Motor neuron (in vitro differentiated cells): ENCODE measurements at regions not wholly inside any gene's neighbourhood (a gene's known extent, or its start where the extent isn't known, plus 50 kb on each side); places are given as distances from the start of the nearest gene placed in this dataset.

ENCODE experiments used
- ATAC-seq, 8 experiments: fragments of 200-7000 bp; cut with Tn5 transposase; replicated peaks in 6 of 8; 2 replicates each; pipeline ENCODE4 v1.8.0; 2021; ENCODE audit warnings: mild to moderate bottlenecking in 8 of 8, moderate library complexity in 8 of 8
- H3K27ac ChIP-seq, 2 donors: fragments of 250-450 bp; sonication (Bioruptor Pico); 2 replicates each; pipeline ENCODE4 v1.9.0; 2021; ENCODE audit warnings: antibody characterized with exemption in 2 of 2, mild to moderate bottlenecking in 2 of 2, moderate library complexity in 1 of 2
- H3K4me1 ChIP-seq, 2 donors: fragments of 250-450 bp; sonication (Bioruptor Pico); replicated peaks in 1 of 2; 2 replicates each; pipeline ENCODE4 v1.6.1; 2021; ENCODE audit warnings: antibody characterized with exemption in 2 of 2, mild to moderate bottlenecking in 2 of 2, moderate library complexity in 1 of 2
- H3K4me3 ChIP-seq, 5 donors: fragments of 250-450 bp; sonication (Bioruptor Pico); 2 replicates each; pipeline ENCODE4 v1.9.0; 2021; ENCODE audit warnings: antibody characterized with exemption in 5 of 5, mild to moderate bottlenecking in 5 of 5, moderate library complexity in 4 of 5
- WGBS, 10 experiments: fragments of 450-650 bp; shearing (Covaris generic); methylation state at CpG; one replicate each; pipeline ENCODE4 v1.0.0; 2022; 5-methylcytosine and 5-hydroxymethylcytosine counted together
- in situ Hi-C, 9 experiments: fragments of 400-800 bp; cut with MboI; loops; one replicate each; pipeline ENCODE4 v1.15.0; 2021; ENCODE audit warnings: low sequenced_read_pairs in 9 of 9, low pct_unique_long_range_greater_than_20kb in 2 of 9; ENCODE audit not compliant: unreplicated experiment in 9 of 9

DNA sequence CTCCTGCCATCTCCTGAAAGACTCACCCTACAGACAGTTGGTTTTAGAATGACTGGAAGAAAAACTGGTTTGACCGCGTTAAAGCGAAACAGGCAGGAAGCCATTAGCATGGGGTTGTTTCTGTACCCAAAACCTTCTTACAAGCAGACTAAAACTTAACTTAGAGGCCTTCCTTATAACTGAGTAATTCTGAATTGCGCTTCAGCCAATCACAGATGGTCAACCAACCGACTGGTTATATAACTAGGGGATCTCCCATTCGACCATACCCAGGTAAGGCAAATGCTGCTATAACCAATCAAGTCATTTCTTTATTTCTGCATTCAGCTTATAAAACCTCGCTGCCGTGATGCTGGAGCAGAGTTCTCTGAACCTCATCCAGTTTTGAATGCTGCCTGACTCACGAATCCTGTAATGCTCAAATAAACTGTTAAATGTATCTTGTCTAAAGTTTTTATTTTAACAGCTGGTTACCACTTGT lies 87.8 kb upstream of the DRD2 start:
- H3K27ac ChIP-seq: no peak overlapping the region
- in situ Hi-C loops: no loop called here
- H3K4me3 ChIP-seq: no peak overlapping the region
- peaks cover 8 to 21% of the 10 kb centered on the region in 2 donors for H3K4me1 ChIP-seq
- no peak for ATAC-seq
- WGBS, 10 experiments: 19 to 100% (median 72%) methylated on average over 1 to 9 of the region's 9 CpGs; no CpG with 5 or more reads in 1 of the 10 experiments

DNA sequence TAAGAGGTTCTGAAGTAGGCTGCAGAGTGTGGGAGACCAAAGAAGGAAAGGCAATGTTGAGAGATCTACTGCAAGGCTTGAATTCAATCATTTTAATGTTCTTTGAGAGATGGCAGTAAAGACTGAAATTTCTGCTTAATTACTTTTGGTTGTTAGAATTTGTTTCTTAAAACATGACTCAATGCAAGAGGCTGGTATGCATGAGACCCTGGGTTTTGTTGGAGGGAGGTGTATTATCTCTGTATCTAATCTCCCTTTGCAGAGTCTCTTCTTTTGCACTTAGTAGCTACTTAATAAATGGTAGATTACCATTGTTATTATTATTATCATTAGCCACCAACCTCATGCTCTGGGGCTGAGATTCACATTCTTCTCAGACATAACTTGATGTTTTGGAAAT lies 87.4 kb upstream of the DRD2 start:
- H3K4me1 ChIP-seq: peaks cover 8 to 21% of the 10 kb centered on the region in 2 donors
- in situ Hi-C loops: no loop called here
- no peak for ATAC-seq
- no peak overlapping the region for H3K4me3 ChIP-seq
- no peak overlapping the region for H3K27ac ChIP-seq

DNA sequence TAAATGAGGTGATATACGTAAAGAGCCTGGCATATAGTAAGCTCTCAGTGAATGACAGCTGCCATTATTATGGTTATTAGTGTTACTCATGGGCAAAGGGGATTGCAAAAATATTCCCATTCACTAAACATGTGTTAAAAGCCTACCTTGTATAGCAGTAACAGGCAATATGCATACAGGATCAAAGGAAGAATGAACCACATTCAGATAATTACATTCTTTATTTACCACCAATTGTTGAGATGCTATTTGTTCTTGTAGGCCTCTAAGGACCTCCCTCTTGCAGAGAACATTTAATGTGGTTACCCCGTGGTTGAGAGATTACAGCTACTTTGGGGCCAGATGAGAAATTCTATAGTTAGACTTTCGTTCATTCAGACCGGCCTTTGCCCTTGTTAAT lies 82.7 kb upstream of the DRD2 start:
- WGBS, 10 experiments: 69 to 100% (median 87%) methylated on average over 1 to 4 of the region's 4 CpGs; no CpG with 5 or more reads in 2 of the 10 experiments
- Histone ChIP-seq H3K27ac (no peak overlapping the region), H3K4me1 (peaks cover 0 to 6% of the 10 kb centered on the region in 2 donors), H3K4me3 (no peak overlapping the region)
- in situ Hi-C loops: no loop called here
- no peak for ATAC-seq

DNA sequence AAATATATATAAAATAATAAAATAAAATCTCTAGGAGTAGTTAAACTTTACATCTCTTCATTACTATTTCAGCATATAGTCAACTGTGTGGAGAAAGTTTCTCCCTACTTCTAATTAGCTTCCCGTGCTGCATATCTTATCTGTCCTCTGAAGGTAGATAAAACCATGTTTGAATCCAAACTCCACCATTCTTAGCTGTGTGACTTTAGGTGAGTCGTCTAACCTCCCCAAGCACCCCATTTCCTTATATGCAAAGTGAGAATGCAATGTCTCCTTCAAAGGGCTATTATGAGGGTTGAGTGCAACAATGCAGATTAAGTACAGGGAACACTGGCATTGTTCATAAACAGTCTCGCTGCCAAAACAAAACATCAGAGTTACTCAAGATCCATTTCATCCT lies 80.8 kb upstream of the DRD2 start:
- 50 to 100% (median 78%) methylated on average over 2 to 3 of the region's 3 CpGs; no CpG with 5 or more reads in 2 of the 10 experiments for WGBS, 10 experiments

DNA sequence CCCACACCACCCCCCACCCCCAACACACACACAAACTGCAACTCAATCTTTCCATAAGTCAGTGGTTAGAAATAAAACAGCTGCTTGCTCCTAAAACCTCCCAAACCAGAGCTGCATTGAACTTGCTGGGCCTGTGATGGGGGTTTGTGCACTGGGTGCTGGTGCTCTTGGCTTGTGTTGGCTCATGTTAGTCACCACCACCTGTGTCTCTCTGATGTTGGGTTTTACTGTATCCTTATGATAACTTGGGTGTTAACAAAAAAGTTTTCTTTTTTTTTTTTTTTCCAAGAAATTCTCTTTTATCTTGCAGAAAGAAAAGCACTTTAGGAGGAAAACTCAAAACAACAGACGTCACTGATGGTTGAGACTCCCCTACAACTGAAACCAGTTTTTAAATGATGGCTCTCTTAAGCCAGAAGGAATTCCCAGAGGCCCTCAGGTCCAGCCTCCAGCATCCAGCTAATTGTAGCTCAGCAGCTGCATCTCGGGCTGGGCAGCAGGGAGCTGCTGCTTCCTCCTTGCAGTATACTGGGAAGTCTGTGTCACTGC lies 79.9 kb upstream of the DRD2 start:
- WGBS, 10 experiments: 50 to 100% (median 70%) methylated on average over 1 to 2 of the region's 2 CpGs; no CpG with 5 or more reads in 3 of the 10 experiments
- no peak overlapping the region for H3K27ac ChIP-seq
- peaks cover 0 to 6% of the 10 kb centered on the region in 2 donors for H3K4me1 ChIP-seq
- no peak overlapping the region for H3K4me3 ChIP-seq
- in situ Hi-C loops: no loop called here
- peak in 1 of 8 experiments; percentile 8 for ATAC-seq

More for the DNA sequence above, 80.8 kb upstream of the DRD2 start:
- Histone ChIP-seq H3K4me3 (no peak overlapping the region), H3K4me1 (peaks cover 0 to 6% of the 10 kb centered on the region in 2 donors), H3K27ac (no peak overlapping the region)
- ATAC-seq: no peak
- in situ Hi-C loops: no loop called here

DNA sequence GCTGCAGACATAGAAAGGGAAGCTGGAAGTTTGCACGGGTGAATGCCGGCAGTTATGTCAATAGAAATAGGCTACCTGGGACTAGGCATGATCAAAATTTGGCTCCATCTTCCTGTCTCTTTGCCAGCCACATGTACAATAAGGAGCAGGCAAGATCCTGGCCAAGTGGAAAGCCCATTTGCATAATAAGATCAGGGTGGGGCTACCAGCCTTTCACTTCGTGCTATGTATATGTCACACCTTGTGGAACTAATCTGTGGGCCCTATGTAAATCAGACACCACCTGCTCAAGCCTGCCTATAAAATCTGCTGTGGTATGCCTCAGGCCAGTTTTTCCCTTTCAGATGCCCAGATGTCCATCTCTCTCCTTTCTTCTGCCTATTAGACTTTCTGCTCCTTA lies 79.3 kb upstream of the DRD2 start:
- peaks cover 0 to 9% of the 10 kb centered on the region in 2 donors for H3K4me1 ChIP-seq
- ATAC-seq: peak in 3 of 8 experiments; percentile 14 to 82 (median 62)
- no peak overlapping the region for H3K4me3 ChIP-seq
- 0 to 67% (median 42%) methylated on average over 1 to 3 of the region's 3 CpGs; no CpG with 5 or more reads in 4 of the 10 experiments for WGBS, 10 experiments
- no peak overlapping the region for H3K27ac ChIP-seq
- in situ Hi-C loops: no loop called here

DNA sequence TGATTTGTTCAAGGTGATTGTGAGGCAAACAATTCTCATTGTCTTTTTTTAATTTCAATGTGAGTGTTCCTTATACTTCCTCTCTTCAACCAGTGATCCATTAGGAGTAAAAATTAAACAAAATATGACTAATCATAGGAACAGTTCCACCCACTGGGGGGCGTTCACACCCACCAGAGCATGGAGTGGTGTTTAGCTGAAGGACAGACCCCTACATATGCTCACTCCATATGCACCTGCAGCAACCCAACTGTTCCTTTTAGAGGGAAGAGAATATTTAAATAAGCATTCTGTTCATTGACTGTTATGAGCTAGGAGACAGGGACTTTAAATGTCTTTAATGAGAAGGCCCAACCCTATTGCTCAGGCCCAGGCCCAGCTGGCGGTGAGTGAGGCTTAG lies 78.7 kb upstream of the DRD2 start:
- in situ Hi-C loops: no loop called here
- ATAC-seq: peak in 3 of 8 experiments; percentile 11 to 25 (median 18)

DNA sequence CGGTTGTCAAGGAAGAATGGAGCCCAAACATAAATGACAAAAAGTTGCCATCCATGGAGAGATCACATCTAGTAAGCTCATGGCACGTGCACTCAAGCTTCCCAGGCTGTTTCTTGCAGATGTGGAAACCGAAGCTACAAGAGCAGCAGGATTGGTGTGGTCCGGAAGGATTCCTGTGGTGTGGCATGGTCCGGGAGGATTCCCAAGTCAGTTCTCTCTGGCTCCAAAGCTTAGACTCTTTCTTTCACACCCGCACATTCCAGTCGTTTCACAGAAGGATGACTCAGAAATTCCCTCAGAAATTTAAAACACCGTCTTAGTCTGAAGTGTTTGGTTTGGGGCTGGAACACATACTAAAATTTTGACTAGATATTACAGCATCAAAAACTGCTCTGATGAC lies 78.0 kb upstream of the DRD2 start:
- no peak overlapping the region for H3K27ac ChIP-seq
- peak in 3 of 8 experiments; percentile 54 to 85 (median 82) for ATAC-seq
- H3K4me3 ChIP-seq: no peak overlapping the region
- in situ Hi-C loops: no loop called here
- peaks cover 0 to 3% of the 10 kb centered on the region in 2 donors for H3K4me1 ChIP-seq
- 0 to 75% (median 39%) methylated on average over 2 to 7 of the region's 8 CpGs; no CpG with 5 or more reads in 1 of the 10 experiments for WGBS, 10 experiments

More for the DNA sequence above, 78.7 kb upstream of the DRD2 start:
- peaks cover 0 to 7% of the 10 kb centered on the region in 2 donors for H3K4me1 ChIP-seq
- no peak overlapping the region for H3K4me3 ChIP-seq
- WGBS, 10 experiments: 0 to 100% (median 52%) methylated on average over 1 to 2 of the region's 2 CpGs; no CpG with 5 or more reads in 3 of the 10 experiments
- no peak overlapping the region for H3K27ac ChIP-seq

DNA sequence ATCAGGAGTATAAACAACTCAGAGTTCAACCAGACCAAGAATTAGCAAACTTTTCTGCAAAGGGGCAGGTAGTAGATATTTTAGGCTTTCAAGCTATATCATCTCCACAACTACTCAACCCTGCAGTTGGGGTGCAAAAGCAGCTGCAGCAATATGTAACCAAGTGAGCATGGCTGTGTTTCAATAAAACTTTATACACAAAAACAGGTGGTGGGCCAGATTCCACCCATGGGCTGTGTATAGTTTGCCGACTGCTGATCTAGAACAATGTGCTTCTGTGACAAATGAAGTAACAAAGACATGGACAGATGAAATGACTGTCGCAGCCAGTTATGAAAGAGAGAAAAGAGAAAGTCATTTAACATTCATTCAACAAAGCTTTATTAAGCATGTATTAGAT lies 77.1 kb upstream of the DRD2 start:
- WGBS, 10 experiments: 59 to 100% (median 89%) methylated on average over 1 to 2 of the region's 2 CpGs
- in situ Hi-C loops: no loop called here
- H3K4me1 ChIP-seq: peaks cover 0 to 3% of the 10 kb centered on the region in 2 donors
- no peak overlapping the region for H3K27ac ChIP-seq
- no peak overlapping the region for H3K4me3 ChIP-seq
- no peak for ATAC-seq

DNA sequence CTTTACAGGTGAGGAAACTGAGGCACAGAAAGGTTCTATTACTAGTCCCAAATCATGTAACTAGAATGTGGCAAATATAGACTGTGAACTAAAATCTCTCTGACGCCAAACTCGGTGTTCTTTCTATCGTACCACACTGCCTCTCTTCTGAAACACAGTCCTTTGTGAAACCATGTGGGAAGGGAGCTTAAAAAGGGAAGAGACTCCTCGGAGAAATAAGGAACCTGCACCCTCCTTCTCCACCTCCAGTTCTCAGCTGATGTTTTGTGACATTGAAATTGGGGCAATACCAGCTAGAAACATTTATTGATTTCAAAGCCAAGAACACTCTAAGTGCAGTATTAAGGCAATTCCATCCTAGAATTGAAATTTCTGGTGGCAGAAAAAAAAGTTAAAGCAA lies 76.4 kb upstream of the DRD2 start:
- H3K4me1 ChIP-seq: peaks cover 0 to 3% of the 10 kb centered on the region in 2 donors
- in situ Hi-C loops: no loop called here
- WGBS, 10 experiments: 20 to 100% (median 83%) methylated on average over 1 to 4 of the region's 4 CpGs; no CpG with 5 or more reads in 3 of the 10 experiments
- no peak overlapping the region for H3K4me3 ChIP-seq
- ATAC-seq: no peak
- H3K27ac ChIP-seq: no peak overlapping the region

DNA sequence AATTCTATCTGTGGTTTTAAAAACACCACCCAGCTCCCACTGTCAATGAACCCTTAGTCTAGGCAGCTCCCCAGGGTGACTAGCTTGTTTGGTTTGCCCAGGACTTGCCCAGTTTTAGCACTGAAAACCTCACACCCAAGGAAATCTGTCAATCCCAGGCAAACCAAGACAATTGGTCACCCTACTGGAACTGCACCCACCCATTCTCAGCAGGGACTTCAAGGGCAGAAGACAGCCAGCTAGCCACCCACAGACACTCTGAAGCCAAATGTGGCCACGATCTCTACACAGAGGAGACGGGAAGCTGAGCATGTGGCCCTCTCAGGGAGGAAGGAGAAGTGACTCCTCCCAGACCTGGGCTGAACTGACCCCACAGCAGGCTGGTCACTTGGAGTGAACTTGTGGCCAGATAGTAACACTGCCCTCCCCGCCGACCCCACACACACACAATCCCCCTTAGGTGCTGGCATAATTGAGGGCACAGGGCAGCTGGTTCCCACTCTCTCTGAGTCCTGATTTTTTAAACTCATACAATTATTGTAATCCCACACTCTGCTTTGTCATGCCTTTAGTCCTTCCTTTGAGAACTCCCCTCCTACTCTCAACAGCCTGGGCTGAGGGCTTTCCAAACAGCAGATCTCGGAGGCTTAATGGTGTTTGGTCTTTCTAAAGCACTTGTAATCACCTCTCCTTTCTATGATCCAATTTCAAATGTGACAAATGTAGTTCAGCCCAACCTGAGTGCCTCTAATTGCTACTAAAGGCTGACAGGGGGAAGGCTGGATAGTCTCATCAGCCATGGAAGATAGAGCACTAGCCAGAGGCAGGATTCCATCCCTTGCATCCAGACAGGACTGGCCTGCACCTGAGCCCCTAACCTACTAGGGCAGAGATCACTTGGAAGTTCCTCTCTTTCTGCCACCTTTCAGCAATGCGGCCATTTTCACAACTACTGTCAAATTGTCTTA lies 74.7 kb upstream of the DRD2 start:
- peak in 2 of 8 experiments; percentile 9 to 36 for ATAC-seq
- Histone ChIP-seq H3K27ac (no peak overlapping the region), H3K4me1 (peaks cover 0 to 3% of the 10 kb centered on the region in 2 donors), H3K4me3 (no peak overlapping the region)
- in situ Hi-C loops: loop anchor here in 5 of 9 experiments (25.0 kb wide), 1 partner anchor 238 kb away; the partner anchor contains the start of gene TTC12 (in 5 of the 5)
- 33 to 100% (median 79%) methylated on average over 1 to 5 of the region's 6 CpGs; no CpG with 5 or more reads in 1 of the 10 experiments for whole genome bisulfite sequencing, 10 experiments

DNA sequence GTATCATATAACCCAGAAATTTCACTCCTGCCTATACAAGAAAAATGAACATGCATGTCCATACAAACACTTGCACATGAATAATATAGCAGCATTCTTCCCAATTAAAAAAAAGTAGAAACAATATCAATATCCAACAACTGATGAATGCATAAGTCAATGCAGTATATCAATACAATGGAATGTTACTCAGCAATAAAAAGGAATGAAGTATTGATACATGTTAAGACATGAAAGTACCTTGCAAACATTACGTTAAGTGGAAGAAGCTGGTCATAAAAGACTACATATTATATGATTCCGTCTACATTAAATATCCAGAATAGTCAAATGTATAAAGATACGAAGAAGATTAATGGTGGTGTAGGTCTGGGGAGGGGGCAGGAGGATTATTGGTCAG lies 73.9 kb upstream of the DRD2 start:
- in situ Hi-C loops: loop anchor here in 5 of 9 experiments (25.0 kb wide), 1 partner anchor 237 kb away; the partner anchor contains the start of gene TTC12 (in 5 of the 5)
- no peak overlapping the region for H3K4me3 ChIP-seq
- no peak overlapping the region for H3K27ac ChIP-seq
- 54 to 100% (median 83%) methylated on average over 1 to 3 of the region's 3 CpGs for WGBS, 10 experiments
- no peak for ATAC-seq
- H3K4me1 ChIP-seq: peaks cover 0 to 3% of the 10 kb centered on the region in 2 donors

DNA sequence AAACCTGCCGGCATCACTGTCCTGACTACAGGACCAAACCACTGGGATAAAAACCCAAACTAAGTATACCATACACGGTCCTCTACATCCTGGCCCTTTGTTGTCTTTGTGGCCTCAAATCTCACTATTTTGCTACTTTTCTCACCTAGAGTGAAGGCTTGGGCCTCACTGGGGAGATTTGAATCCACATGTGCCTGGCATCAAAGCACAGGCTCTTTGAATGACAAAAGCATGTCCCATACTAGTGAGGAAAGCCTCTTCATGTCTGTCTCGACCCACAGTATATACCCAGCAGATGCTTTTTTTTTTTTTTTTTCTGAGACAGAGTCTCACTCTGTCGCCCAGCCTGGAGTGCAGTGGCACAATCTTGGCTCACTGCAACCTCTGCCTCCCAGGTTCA lies 72.5 kb upstream of the DRD2 start:
- no peak overlapping the region for H3K27ac ChIP-seq
- H3K4me1 ChIP-seq: peaks cover 0 to 3% of the 10 kb centered on the region in 2 donors
- no peak overlapping the region for H3K4me3 ChIP-seq
- in situ Hi-C loops: loop anchor here in 5 of 9 experiments (25.0 kb wide), 1 partner anchor 235 kb away; the partner anchor contains the start of gene TTC12 (in 5 of the 5)
- no peak for ATAC-seq
- WGBS, 10 experiments: 20 to 100% (median 67%) methylated on average over 1 to 3 of the region's 4 CpGs; no CpG with 5 or more reads in 1 of the 10 experiments
